DOHH2 (cell line): ENCODE measurements at regions not wholly inside any gene's neighbourhood (a gene's known extent, or its start where the extent isn't known, plus 50 kb on each side); places are given as distances from the start of the nearest gene placed in this dataset.

Experiments used
- H3F3A ChIP-seq: fragments of 200-600 bp; sonication (generic), shearing (Covaris generic); 2 replicates; pipeline ENCODE4 v1.6.0; 2016; ENCODE audit warnings: antibody characterized with exemption, mild to moderate bottlenecking; ENCODE audit not compliant: control insufficient read depth, insufficient read depth
- H3K27ac ChIP-seq: fragments of 200-600 bp; sonication (generic); 2 replicates; pipeline ENCODE4 v1.5.1; 2014; ENCODE audit warnings: low read depth, mild to moderate bottlenecking, low read length, moderate library complexity
- H3K27me3 ChIP-seq: fragments of 200-600 bp; sonication (generic); 2 replicates; pipeline ENCODE4 v1.6.1; 2014; ENCODE audit warnings: mild to moderate bottlenecking, low read length, mixed read lengths; ENCODE audit not compliant: control insufficient read depth
- H3K36me3 ChIP-seq: fragments of 200-600 bp; sonication (generic); 2 replicates; pipeline ENCODE4 v1.6.1; 2014; ENCODE audit warnings: mild to moderate bottlenecking, low read length, moderate library complexity, mixed read lengths; ENCODE audit not compliant: control insufficient read depth
- H3K4me1 ChIP-seq: fragments of 200-600 bp; sonication (generic); 2 replicates; pipeline ENCODE4 v1.6.1; 2014; ENCODE audit warnings: mild to moderate bottlenecking, low read length, mixed read lengths; ENCODE audit not compliant: control insufficient read depth
- H3K4me2 ChIP-seq: fragments of 200-600 bp; sonication (generic); 2 replicates; pipeline ENCODE4 v1.6.0; 2014; ENCODE audit warnings: mild to moderate bottlenecking, low read length, moderate library complexity
- H3K4me3 ChIP-seq: fragments of 200-600 bp; sonication (generic); 2 replicates; pipeline ENCODE4 v1.5.1; 2014; ENCODE audit warnings: mild to moderate bottlenecking, low read length, mixed read lengths
- H3K79me2 ChIP-seq: fragments of 200-600 bp; sonication (generic); 2 replicates; pipeline ENCODE4 v1.6.1; 2014; ENCODE audit warnings: mild to moderate bottlenecking, low read length, mixed read lengths; ENCODE audit not compliant: control insufficient read depth
- H3K9me2 ChIP-seq: fragments of 200-600 bp; sonication (generic); replicated peaks from 2 replicates; pipeline ENCODE4 v1.6.1; 2014; ENCODE audit warnings: mild to moderate bottlenecking, low read length, mixed read lengths; ENCODE audit not compliant: control insufficient read depth
- H3K9me3 ChIP-seq: fragments of 200-600 bp; sonication (generic); 2 replicates; pipeline ENCODE4 v1.6.1; 2014; ENCODE audit warnings: antibody characterized with exemption, low read length, mixed read lengths; ENCODE audit not compliant: control insufficient read depth, insufficient read depth
- H4K20me1 ChIP-seq: fragments of 200-600 bp; sonication (generic); 2 replicates; pipeline ENCODE4 v1.6.0; 2014; ENCODE audit warnings: low read depth, mild to moderate bottlenecking, antibody characterized with exemption, low read length, moderate library complexity; ENCODE audit not compliant: control insufficient read depth, insufficient read depth
- EZH2phosphoT487 ChIP-seq: fragments of 200-600 bp; sonication (generic); IDR thresholded peaks from 2 replicates; pipeline ENCODE4 v1.6.1; 2017; ENCODE audit warnings: borderline replicate concordance, mild to moderate bottlenecking, antibody characterized with exemption, low read length, moderate library complexity, mixed read lengths
- TF ChIP-seq, protein P1 (sequence below): fragments of 200-600 bp; sonication (generic); IDR thresholded peaks from one replicate; pipeline ENCODE4 v1.5.1; 2014; ENCODE audit warnings: antibody characterized with exemption, mild to moderate bottlenecking, low read depth, low read length; ENCODE audit not compliant: poor library complexity, severe bottlenecking

DNA sequence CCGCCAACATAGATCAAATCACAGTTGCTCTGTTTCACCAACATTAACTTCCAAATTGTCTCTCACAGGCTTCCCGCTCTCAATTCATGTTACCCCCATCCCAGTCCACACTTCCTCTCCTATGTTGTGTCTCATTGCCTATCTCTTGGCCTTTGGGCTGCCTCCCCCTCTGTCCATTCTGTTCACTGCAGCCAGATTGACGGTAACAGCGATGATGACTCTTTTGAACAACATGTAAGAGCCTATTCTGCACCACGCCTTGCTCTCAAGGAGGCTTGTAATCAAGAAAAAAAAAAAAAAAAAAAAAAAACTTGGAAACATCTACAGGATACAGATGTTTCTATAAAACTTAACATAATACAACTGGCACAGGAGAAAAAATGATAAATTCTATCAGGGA is 77.3 kb upstream of the RMDN2 start:
- H3K4me3 ChIP-seq, result no peak overlapping the region
- no peaks in the 10 kb centered on the region for H3K79me2 ChIP-seq
- no peaks in the 10 kb centered on the region for H3K4me1 ChIP-seq
- no peak overlapping the region for H3K4me2 ChIP-seq
- H3K27me3 ChIP-seq, result peaks cover 24% of the 10 kb centered on the region
- no peak for TF ChIP-seq EZH2phosphoT487
- TF ChIP-seq, protein P1, sequence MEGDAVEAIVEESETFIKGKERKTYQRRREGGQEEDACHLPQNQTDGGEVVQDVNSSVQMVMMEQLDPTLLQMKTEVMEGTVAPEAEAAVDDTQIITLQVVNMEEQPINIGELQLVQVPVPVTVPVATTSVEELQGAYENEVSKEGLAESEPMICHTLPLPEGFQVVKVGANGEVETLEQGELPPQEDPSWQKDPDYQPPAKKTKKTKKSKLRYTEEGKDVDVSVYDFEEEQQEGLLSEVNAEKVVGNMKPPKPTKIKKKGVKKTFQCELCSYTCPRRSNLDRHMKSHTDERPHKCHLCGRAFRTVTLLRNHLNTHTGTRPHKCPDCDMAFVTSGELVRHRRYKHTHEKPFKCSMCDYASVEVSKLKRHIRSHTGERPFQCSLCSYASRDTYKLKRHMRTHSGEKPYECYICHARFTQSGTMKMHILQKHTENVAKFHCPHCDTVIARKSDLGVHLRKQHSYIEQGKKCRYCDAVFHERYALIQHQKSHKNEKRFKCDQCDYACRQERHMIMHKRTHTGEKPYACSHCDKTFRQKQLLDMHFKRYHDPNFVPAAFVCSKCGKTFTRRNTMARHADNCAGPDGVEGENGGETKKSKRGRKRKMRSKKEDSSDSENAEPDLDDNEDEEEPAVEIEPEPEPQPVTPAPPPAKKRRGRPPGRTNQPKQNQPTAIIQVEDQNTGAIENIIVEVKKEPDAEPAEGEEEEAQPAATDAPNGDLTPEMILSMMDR, result no peak
- no peaks in the 10 kb centered on the region for H3K36me3 ChIP-seq
- no peaks in the 10 kb centered on the region for H3F3A ChIP-seq
- H3K9me2 ChIP-seq, result no peaks in the 10 kb centered on the region
- no peak overlapping the region for H3K27ac ChIP-seq
- H4K20me1 ChIP-seq, result no peaks in the 10 kb centered on the region
- H3K9me3 ChIP-seq, result no peaks in the 10 kb centered on the region

- no peaks in the 10 kb centered on the region for H3K4me1 ChIP-seq
- no peaks in the 10 kb centered on the region for H3K36me3 ChIP-seq
- no peak for TF ChIP-seq EZH2phosphoT487
- TF ChIP-seq, protein P1, result no peak
- no peak overlapping the region for H3K4me2 ChIP-seq
- no peak overlapping the region for H3K4me3 ChIP-seq
- no peak overlapping the region for H3K27ac ChIP-seq
- no peaks in the 10 kb centered on the region for H4K20me1 ChIP-seq
- H3K9me3 ChIP-seq, result no peaks in the 10 kb centered on the region
- H3K27me3 ChIP-seq, result peaks cover 22% of the 10 kb centered on the region
- no peaks in the 10 kb centered on the region for H3K79me2 ChIP-seq
- H3F3A ChIP-seq, result no peaks in the 10 kb centered on the region
- no peaks in the 10 kb centered on the region for H3K9me2 ChIP-seq
These were observed 76.6 kb upstream of the RMDN2 start for GRCh38 chr2:37848451-37848850.

- Histone ChIP-seq H3K4me1 (no peaks in the 10 kb centered on the region), H3F3A (no peaks in the 10 kb centered on the region), H3K27ac (no peak overlapping the region), H3K4me3 (no peak overlapping the region), H4K20me1 (no peaks in the 10 kb centered on the region), H3K9me3 (no peaks in the 10 kb centered on the region), H3K79me2 (no peaks in the 10 kb centered on the region), H3K27me3 (peaks cover 9% of the 10 kb centered on the region), H3K36me3 (no peaks in the 10 kb centered on the region), H3K4me2 (no peak overlapping the region), H3K9me2 (no peaks in the 10 kb centered on the region)
- no peak for TF ChIP-seq EZH2phosphoT487
- TF ChIP-seq, protein P1, result no peak
These were observed 75.2 kb upstream of the RMDN2 start for GRCh38 chr2:37849911-37850310.

- Histone ChIP-seq H4K20me1 (no peaks in the 10 kb centered on the region), H3K4me3 (no peak overlapping the region), H3K9me3 (no peaks in the 10 kb centered on the region), H3K27me3 (peaks cover 7% of the 10 kb centered on the region; the same call in 1 of the 2 replicates), H3K27ac (no peak overlapping the region), H3K4me1 (no peaks in the 10 kb centered on the region), H3K79me2 (no peaks in the 10 kb centered on the region), H3K9me2 (no peaks in the 10 kb centered on the region), H3F3A (no peaks in the 10 kb centered on the region), H3K4me2 (no peak overlapping the region), H3K36me3 (no peaks in the 10 kb centered on the region)
- no peak for TF ChIP-seq EZH2phosphoT487
- TF ChIP-seq, protein P1, result no peak
These were observed 73.7 kb upstream of the RMDN2 start for GRCh38 chr2:37851428-37851827.
